ENCODE measurements at regions not wholly inside any gene's neighbourhood (a gene's known extent, or its start where the extent isn't known, plus 50 kb on each side); places are given as distances from the start of the nearest gene placed in this dataset.
"Not testable (repeated sequence)": the region's sequence is repeated elsewhere in the genome, so short reads cannot be mapped to it uniquely, and the experiment has no call there.

- Histone ChIP-seq H3K27ac (no peak overlapping the region), H3K27me3 (no peaks in the 10 kb centered on the region), H3K36me3 (no peaks in the 10 kb centered on the region), H3K9me3 (no peaks in the 10 kb centered on the region), H3K4me3 (no peak overlapping the region), H3K4me1 (no peaks in the 10 kb centered on the region)
- WGBS = 92% methylated on average over 5 of the region's 5 CpGs
- no peak for DNase-seq (ENCODE audit: low spot score in 2 of 2)
- TF ChIP-seq EP300 (IDR thresholded peaks at IDR 0.05) (no peak), CTCF (IDR thresholded peaks at IDR 0.05) (no peak), POLR2A (IDR thresholded peaks at IDR 0.05) (no peak), POLR2AphosphoS5 (IDR thresholded peaks at IDR 0.05) (no peak)
Observed at GRCh38 chr4:179164267-179164999, 1722.2 kb upstream of the AGA start.

GRCh38 chr4:179165000-179165738 is 1722.9 kb upstream of the AGA start:
- TF ChIP-seq POLR2A (IDR thresholded peaks at IDR 0.05) = no peak
- TF ChIP-seq CTCF (IDR thresholded peaks at IDR 0.05) = no peak
- TF ChIP-seq POLR2AphosphoS5 (IDR thresholded peaks at IDR 0.05) = no peak
- TF ChIP-seq EP300 (IDR thresholded peaks at IDR 0.05) = no peak
- 94% methylated on average over 4 of the region's 4 CpGs for WGBS
- no peak for DNase-seq (ENCODE audit: low spot score in 2 of 2)
- Histone ChIP-seq H3K4me3 (no peak overlapping the region), H3K36me3 (no peaks in the 10 kb centered on the region), H3K4me1 (no peaks in the 10 kb centered on the region), H3K9me3 (no peaks in the 10 kb centered on the region), H3K27ac (no peak overlapping the region), H3K27me3 (no peaks in the 10 kb centered on the region)

- 48% methylated on average over 3 of the region's 3 CpGs for WGBS
- H3K9me3 ChIP-seq = no peaks in the 10 kb centered on the region
- no peak for TF ChIP-seq POLR2AphosphoS5 (IDR thresholded peaks at IDR 0.05)
- no peak for TF ChIP-seq EP300 (IDR thresholded peaks at IDR 0.05)
- TF ChIP-seq CTCF (IDR thresholded peaks at IDR 0.05) = no peak
- TF ChIP-seq POLR2A (IDR thresholded peaks at IDR 0.05) = no peak
Observed at GRCh38 chr4:179165862-179166261, 1723.6 kb upstream of the AGA start.

GRCh38 chr4:179170308-179170707 is 1728.1 kb upstream of the AGA start:
- not testable (repeated sequence) for H3K27me3 ChIP-seq; DNase-seq (ENCODE audit: low spot score in 2 of 2); H3K4me3 ChIP-seq; H3K27ac ChIP-seq; H3K9me3 ChIP-seq; H3K4me1 ChIP-seq; H3K36me3 ChIP-seq
- 87% methylated on average over 5 of the region's 5 CpGs for WGBS

More at GRCh38 chr4:179165862-179166261, 1723.6 kb upstream of the AGA start:
- Histone ChIP-seq H3K4me1 (no peaks in the 10 kb centered on the region), H3K4me3 (no peak overlapping the region), H3K27ac (no peak overlapping the region), H3K36me3 (no peaks in the 10 kb centered on the region), H3K27me3 (no peaks in the 10 kb centered on the region)
- DNase-seq (ENCODE audit: low spot score in 2 of 2) = no peak

GRCh38 chr4:179182741-179183140 is 1740.5 kb upstream of the AGA start:
- DNase-seq (ENCODE audit: low spot score in 2 of 2) = no peak
- Histone ChIP-seq H3K9me3 (peaks cover 13% of the 10 kb centered on the region), H3K36me3 (no peaks in the 10 kb centered on the region), H3K4me1 (no peaks in the 10 kb centered on the region), H3K4me3 (no peak overlapping the region), H3K27me3 (no peaks in the 10 kb centered on the region), H3K27ac (no peak overlapping the region)
- TF ChIP-seq EP300 (IDR thresholded peaks at IDR 0.05) (no peak), POLR2AphosphoS5 (IDR thresholded peaks at IDR 0.05) (no peak), POLR2A (IDR thresholded peaks at IDR 0.05) (no peak), CTCF (IDR thresholded peaks at IDR 0.05) (no peak)
